ENCODE measurements at regions not wholly inside any gene's neighbourhood (a gene's known extent, or its start where the extent isn't known, plus 50 kb on each side); places are given as distances from the start of the nearest gene placed in this dataset.

GRCh38 chr12:124504273-124505000, 63.0 kb downstream of the NCOR2 start:
- DNase-seq (ENCODE audit: low spot score): no peak

GRCh38 chr12:124503305-124503704, 64.1 kb downstream of the NCOR2 start:
- DNase-seq (ENCODE audit: low spot score): no peak

DNA sequence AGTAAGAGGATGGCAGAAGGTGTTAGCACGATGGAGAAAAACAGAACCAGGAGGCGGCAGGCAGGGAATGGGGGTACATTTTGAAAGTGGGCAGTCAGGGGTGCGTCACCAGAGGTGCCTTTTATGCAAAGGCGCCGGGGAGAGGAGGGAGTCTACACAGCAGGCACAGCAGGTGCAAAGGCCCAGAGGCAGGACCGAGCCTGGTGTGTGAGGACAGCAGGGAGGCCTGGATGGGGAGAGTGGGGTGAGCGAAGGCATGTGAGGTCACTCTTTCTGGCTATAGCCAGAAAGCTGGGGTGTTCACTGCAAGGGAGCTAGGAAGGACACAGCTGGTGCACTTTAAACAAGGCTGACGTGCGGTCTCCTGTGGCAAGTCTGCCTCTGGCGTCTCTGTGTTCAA, 65.0 kb downstream of the NCOR2 start:
- no peak for DNase-seq (ENCODE audit: low spot score)

DNA sequence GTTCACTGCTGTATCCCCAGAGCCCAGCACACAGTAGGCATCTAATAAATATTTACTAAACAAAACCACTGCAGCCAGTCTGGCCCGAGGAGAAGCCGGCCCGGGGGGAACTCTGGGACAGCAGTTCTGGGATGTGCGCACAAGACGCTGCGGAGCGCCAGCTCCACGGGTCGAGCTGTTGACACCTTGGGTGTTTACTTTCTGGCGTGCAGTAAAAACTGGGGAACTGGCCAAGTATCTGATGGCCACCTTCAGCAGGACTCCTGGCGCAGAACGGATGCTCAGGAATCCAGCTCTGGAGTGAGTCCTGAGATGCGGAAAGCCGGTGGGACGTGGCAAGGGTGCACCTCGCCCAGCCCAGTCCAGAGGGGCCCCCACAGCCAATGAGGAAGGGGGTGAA, 65.6 kb downstream of the NCOR2 start:
- DNase-seq (ENCODE audit: low spot score): no peak

DNA sequence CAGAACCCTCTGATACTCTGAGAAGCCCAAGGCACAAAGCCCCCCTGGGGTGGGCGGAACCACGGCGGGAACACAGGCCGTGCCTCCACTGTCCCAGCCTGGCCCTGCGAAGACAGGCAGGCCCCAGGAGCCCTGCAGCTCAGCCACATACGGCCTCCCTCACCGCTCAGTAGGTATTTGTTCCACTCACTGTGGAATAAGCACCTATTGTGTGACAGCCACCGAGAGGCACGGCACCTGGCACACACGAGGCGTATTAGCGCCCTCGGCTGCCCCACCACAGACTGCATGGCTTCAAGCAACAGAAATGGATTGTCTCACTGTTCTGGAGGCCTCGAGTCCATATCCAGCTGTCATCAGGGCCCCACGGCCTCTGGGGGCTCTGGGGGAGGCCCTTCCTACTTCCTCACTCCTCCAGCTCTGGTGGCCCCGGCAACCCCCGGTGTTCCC, 66.3 kb downstream of the NCOR2 start:
- DNase-seq (ENCODE audit: low spot score): no peak

DNA sequence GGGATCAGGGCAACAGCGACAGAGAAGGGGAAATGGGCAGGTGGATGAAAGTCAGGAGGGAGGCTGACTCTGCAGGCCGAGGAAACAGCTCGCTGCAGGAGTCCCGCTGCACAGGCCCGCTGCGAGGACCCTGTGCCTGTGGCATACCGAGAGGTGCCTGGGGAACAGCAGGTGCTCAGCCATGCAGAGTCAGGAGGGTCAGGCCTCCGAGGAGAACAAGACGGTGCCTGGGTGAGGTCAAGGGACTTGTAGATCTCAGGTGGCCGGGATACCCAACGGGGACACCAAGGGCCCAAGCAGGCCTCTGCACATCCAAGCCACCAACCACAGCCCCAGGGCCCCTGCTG, 67.5 kb downstream of the NCOR2 start:
- no peak for DNase-seq (ENCODE audit: low spot score)

GRCh38 chr12:124499190-124499753, 68.1 kb downstream of the NCOR2 start:
- DNase-seq (ENCODE audit: low spot score): no peak

- no peak for DNase-seq (ENCODE audit: low spot score)
These were observed 68.9 kb downstream of the NCOR2 start for GRCh38 chr12:124498275-124499189.

DNA sequence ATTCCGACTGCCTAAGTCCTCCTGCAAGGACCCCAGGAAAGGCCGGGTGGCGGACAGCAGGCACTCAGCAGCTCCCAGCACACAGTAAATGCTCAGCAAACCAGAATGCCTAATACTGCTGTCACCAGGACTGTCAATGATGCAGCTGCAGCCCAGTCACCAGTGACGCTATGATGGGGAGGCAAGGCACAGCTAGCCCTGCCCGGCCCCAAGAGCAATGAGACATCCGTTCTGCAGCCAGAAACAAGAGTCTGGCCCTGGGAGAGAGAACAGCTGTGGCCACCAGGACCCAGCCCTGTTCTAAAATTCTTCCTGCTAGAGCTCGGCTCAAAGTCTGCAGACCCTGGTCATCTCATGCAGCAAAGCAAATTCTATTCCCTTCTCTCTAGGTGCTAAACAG, 69.8 kb downstream of the NCOR2 start:
- no peak for DNase-seq (ENCODE audit: low spot score)

DNA sequence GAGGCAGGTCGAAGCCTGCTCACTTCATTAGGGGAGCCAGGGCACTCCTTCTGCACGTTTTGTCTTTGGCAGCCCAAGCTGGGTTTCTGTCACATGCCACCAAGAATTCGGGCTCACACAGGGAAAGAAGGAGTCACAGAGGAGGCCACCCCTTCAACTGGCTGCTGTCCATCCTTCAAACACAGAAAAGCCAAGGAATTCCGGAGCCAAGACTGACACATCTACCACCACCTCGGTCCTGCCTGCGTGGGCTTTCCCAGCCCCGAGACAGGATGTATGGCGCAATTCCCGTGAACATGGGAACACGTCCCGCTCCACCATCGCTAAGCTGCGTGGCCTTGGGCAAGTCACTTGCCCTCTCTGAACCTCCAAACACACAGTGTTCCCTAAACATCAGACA, 70.4 kb downstream of the NCOR2 start:
- DNase-seq (ENCODE audit: low spot score): no peak

- no peak for DNase-seq (ENCODE audit: low spot score)
These were observed 70.8 kb downstream of the NCOR2 start for GRCh38 chr12:124496584-124496983.

DNA sequence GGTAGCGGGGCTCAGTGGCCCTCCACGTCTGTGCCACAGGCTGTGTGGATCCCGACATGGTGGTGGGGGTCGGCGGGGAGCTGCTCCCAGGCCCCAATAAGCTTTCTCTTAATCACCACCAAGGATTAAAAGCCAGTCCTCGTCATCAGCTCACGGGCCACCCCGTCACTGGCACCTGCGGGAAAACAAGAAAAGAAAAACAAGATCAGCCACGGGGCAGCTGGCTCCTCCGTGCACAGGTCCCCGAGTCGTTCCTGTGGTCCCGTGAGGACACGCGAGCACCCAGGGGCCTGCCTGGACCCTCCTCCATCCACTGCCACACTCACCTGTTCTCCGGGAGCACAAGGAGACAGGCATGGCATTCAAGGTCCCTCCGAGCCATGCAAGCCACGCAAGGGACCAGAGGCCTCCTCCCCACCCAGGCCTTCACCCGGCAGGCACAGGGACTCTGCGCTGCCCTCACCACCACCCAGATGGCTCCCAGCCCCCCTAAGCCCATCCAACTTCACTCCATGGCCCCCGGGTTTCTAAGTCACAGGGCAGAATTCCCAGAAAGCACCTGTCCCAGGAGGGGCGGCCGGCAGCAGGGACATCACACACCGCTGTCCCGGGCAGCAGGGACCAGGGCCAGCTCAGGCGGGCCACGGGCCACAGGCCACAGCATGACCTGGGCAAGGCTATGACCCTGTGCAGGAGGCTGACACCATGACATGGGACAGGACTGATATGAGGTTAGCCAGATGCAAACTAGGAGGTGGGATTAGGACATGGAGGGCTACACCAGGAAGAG, 72.0 kb downstream of the NCOR2 start:
- no peak for DNase-seq (ENCODE audit: low spot score)

DNA sequence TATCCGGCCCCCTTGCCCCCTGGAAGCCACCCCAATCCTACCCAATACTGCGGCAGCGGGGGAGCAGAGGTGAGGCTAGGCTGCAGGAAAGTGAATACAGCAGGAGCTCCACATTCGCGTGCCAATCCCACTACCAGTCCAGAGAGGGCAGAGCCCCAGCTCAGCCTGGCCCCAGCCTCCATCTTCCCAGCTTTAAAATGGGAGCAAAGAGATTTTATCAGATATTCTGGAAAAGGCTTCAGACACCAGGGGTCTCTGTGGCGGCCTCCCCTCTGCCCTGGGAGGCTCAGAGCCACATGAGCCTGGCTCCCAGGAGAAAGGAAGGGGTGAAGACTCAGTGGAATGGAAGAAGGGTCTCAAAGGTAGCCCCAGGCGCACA, 72.7 kb downstream of the NCOR2 start:
- no peak for DNase-seq (ENCODE audit: low spot score)

GRCh38 chr12:124493809-124494750, 73.3 kb downstream of the NCOR2 start:
- DNase-seq (ENCODE audit: low spot score): no peak

DNA sequence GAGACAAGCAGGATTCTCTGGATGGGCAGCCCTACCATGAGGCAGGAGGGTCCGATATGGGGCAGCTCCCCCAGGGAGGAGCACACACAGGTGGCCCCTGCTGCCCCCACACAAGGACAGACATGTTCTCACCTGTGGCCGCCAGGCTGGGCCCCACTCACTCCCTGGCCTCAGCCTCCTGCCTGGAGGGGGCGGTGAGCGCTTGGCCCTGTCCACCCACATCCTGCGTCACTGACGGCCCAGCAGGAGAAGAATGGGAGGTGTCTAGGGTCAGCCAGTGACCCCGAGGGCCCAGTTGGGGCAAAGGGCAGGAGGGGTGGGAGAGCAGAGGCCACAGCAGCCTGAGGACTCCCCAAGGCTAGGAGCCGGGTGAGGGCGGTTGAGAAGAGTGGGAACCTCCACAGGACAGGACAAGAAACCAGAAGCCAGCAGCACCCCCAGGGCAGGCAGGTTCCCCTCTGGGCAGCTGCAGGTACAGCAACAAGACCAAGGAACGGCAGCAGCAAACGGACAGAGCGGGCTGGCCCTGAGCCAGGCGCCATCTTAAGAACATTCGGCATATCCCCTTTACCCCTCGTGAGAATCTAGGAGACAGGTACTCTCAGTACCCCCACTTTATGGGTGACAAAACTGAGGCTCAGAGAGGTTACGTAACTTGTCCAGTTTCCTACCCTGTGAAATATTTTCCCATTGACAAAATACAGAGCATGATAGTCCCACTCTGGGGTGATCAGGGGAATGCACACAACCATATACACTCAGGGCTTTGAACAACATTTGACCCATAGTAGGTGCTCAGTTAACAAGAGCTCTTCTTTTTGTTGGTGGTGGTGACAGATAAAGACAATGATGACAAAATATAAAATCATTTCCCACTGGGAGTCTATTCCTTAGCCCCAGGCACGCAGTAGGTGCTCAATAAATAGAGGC, 74.3 kb downstream of the NCOR2 start:
- no peak for DNase-seq (ENCODE audit: low spot score)

DNA sequence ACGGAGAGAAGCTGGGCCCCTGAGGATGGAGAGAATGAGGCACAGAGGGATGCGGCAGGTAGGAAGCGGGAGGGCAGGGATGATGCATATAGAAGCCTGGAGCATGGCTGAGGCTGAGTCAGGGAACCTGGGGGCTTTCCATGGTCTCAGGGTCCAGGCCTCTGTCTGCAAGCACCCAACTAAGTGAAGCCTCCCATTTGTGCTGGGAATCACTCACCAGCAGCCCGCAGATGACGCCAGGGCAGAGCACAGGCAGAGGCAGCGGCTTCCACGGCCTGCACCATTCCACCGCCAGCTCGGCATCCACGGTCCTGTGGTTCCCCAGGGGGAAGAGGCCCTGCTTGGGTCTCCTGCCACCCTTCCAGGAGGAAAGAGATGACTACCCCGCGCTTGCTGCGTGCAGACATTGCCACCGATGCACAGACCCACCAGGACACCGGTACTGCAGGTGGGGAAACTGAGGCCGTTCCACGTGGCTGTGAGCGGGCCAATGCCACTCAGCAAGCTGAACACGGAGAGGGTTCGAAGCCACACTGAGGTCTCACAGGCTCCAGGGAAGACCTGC, 75.5 kb downstream of the NCOR2 start:
- no peak for DNase-seq (ENCODE audit: low spot score)

- DNase-seq (ENCODE audit: low spot score): no peak
These were observed 76.1 kb downstream of the NCOR2 start for GRCh38 chr12:124491310-124491709.

DNA sequence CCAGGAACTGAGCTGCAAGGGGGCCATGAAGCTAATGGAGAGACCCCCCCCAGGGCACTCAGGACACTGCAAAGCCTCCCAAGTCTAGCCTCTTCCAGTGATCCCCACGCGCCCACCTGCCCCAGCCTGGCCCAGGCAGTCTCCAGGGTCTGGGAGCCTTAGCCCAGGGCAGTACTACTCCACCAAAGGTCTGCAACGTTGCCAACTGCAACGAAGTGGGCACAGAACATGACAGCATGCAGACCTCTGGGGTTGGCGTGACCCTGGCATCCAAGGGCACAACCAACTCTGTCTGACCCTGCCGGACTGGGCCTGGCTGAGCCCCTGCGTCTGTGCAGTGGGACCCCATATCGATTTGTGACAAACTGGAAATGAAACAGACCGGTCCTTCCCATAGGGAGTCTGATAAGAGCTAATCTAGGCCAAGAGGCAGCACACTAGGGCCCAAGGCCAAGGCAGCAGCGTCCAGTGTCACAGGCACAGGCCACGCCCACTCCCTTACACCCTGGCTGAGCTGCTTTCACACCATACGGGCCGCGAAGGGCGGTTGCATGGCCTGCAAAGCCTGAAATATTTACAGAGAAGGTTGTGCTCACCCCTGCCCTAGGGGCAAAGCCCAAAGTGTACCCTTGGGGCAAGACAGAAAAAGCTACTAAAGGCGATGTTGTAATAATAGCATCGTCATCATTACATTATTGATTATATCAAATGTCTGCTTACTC, 76.7 kb downstream of the NCOR2 start:
- no peak for DNase-seq (ENCODE audit: low spot score)

Data from kidney tubule cell (primary cell).